Activated naive CD4-positive, alpha-beta T cell treated with Interleukin-2 at 50 U/mL for 16 hours (primary cell): ENCODE measurements at regions not wholly inside any gene's neighbourhood (a gene's known extent, or its start where the extent isn't known, plus 50 kb on each side); places are given as distances from the start of the nearest gene placed in this dataset.

Source experiments
- DNase-seq: peaks from one replicate; pipeline ENCODE4 v3.0.0-alpha.2; 2020

DNA sequence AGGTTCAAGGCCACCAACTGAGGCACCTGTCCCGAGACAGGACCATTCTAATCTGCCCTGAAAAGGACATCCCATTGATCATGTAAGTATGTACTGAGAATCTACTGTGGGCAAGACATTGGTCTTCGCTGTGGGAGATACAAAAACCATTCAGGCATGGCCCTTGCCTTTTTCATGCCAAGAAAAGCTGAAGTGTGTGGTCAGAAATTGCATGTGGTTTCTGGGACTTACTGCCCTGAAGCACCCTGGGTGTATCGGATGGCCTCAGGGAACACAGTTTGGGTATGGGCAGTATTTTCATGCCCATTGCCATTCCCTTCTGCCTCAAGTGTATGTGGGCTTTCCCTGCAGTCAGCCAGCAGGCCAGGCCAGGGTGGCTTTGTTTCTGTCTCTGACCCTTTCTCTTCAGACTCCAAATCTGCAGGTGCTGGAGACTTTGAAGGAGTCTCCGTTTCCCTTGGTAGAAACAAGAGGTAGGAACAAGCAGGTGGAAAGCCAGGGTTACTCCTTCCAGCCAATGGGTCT lies 285.7 kb downstream of the ZEB1 start:
- no peak for DNase-seq

- DNase-seq = no peak
Measured at GRCh38 chr10:31604096-31604495, 285.1 kb downstream of the ZEB1 start.

- DNase-seq = peak; percentile 80
Measured at GRCh38 chr10:31603235-31604087, 284.4 kb downstream of the ZEB1 start.

GRCh38 chr10:31602541-31603234 lies 283.7 kb downstream of the ZEB1 start:
- no peak for DNase-seq

- no peak for DNase-seq
Measured at GRCh38 chr10:31601136-31601535, 282.1 kb downstream of the ZEB1 start.

GRCh38 chr10:31599626-31600504 lies 280.8 kb downstream of the ZEB1 start:
- DNase-seq = no peak

GRCh38 chr10:31596765-31597164 lies 277.7 kb downstream of the ZEB1 start:
- DNase-seq = no peak

- no peak for DNase-seq
Measured at GRCh38 chr10:31595992-31596391, 277.0 kb downstream of the ZEB1 start.

GRCh38 chr10:31594347-31594873 lies 275.4 kb downstream of the ZEB1 start:
- no peak for DNase-seq

- no peak for DNase-seq
Measured at GRCh38 chr10:31593124-31593523, 274.1 kb downstream of the ZEB1 start.

DNA sequence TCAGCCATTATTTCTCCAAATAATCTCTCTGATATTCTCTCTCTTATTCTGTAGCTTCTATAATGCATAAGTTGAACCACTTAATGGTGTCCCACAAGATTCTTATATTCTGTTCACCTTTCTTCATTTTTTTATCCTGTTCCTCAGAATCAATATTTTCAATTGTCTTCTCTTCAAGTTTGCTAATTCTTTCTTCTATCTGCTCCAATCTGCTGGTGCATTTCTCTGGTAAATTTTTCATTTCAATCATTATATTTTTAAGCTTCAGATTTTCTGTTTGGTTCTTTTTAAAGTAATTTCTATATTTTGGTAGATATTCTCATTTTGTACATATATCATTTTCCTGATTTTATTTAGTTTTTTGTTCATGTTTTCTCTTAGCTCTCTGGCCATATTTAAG lies 272.6 kb downstream of the ZEB1 start:
- no peak for DNase-seq

- no peak for DNase-seq
Measured at GRCh38 chr10:31590023-31590800, 271.2 kb downstream of the ZEB1 start.

DNA sequence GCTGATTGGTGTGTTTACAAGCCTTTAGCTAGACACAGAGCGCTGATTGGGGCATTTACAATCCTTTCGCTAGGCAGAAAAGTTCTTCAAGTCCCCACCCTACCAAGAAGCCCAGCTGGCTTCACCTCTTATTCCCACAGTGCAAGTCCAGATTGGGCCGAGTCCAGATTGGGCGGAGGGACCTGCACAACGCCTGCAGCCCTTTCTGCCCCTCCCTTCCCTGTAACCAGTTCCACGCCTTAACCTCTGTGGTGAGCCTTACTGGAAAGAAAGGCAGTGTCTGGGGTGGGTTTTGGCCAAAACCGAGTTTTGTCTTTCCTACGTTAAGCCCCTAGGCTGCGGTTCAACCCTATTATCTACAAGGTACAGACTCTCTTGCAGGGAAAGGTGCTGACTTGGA lies 268.7 kb downstream of the ZEB1 start:
- no peak for DNase-seq

DNA sequence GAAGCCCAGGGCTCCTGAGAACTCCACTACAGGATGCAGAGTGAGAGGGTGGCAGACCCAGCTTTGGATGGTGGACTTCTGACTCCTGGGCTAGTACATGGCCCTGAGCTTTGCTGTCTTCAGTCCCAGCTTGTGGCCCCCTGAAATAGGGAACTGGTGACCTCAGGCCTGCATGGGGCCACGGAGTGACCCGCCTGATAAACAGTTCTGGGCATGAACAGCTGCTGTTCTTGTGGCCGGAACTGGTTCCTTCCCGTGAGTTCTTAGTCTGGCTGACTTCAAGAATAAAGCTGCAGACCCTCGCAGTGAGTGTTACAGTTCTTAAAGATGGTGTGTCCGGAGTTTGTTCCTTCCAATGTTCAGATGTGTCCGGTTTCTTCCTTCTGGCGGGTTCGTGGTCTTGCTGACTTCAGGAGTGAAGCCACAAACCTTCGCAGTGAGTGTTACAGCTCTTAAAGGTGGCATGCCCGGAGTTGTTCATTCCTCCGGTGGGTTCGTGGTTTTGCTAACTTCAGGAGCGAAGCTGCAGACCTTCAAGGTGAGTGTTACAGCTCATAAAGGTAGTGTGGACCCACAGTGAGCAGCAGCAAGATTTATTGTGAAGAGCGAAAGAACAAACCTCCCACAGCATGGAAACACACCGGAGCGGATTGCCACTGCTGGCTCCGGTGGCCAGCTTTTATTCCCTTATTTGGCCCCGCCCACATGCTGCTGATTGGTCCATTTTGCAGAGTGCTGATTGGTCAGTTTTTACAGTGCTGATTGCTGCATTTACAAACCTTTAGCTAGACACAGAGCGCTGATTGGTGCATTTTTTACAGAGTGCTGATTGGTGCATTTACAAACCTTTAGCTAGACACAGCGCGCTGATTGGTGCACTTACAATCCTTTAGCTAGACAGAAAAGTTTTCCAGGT lies 268.0 kb downstream of the ZEB1 start:
- no peak for DNase-seq

DNA sequence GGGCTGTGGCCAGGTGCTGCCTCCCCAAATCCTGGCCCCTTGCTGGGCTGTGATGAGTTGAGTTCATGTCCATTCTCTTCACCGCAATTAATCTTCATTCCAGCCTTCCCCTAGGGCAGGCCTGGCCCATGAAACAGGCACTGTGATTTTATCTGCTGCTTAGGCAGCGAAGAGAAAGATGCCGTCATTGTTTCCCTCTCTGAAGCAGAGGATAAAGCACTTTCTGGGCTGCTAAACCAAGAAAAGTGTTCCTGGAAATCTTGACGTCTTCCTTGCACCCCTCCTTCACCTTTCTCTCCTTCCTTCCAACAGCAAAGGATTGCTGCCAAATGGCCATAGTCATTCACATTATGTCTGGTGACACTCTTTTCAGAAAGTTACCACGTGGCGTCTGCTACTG lies 265.9 kb downstream of the ZEB1 start:
- DNase-seq = no peak

DNA sequence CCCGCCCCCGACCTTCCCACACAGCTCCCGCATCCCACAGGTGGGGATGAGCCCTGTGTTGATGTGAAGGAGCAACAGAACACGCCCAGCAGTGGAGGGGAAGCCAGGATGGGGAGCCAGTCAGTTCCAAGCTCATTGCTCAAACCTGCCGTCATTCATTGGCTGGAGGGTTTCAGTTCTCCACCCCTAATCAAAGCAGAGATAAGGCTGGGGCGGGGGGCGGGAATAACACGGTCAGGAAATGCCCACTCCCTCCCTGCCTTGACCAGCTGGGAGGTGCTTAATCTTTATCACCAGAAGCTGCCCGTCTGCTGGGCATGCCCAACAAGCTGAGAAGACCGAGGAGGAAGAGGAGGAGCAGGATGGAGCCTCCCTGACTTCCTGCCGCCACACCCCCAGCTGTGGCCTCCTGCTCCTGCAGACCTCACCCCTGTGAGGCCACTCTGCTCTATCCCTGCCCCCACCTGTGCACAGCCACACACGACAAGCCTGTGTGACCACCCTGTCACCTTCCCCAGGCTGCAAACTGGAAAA lies 265.1 kb downstream of the ZEB1 start:
- no peak for DNase-seq

GRCh38 chr10:31583293-31583692 lies 264.3 kb downstream of the ZEB1 start:
- DNase-seq = no peak

DNA sequence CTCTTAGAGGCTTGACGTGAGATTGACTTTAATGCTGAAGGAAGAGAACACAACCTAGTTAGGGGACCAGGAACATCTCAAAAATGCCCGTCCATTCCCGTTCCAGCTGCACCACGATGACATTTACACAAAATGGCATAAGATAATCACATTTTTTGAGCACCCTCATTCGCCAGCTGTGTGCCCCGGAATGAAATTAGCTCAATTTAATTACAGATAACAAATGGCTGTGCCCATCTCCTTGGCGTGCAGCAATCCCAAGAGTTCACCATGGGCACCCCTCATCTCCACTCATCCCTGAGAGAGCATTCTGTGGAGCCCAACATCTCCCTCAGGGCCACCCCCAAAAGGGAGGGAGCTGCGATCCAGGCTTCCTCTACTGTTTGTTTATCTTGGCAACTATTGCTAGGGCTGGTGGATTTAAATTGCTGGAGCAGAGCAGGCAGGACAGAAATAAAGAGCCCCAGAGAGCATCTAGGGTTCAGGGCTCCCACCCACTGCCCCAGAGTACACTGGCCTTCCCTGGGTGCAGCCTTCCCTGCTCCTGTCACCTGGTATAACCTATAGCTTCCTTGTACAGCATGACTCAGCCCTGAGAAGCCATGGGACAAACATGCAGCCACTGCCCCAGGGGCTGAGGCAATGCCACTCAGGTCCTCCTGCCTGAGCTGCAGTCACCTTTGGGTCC lies 263.5 kb downstream of the ZEB1 start:
- no peak for DNase-seq

GRCh38 chr10:31581741-31582323 lies 262.8 kb downstream of the ZEB1 start:
- no peak for DNase-seq

DNA sequence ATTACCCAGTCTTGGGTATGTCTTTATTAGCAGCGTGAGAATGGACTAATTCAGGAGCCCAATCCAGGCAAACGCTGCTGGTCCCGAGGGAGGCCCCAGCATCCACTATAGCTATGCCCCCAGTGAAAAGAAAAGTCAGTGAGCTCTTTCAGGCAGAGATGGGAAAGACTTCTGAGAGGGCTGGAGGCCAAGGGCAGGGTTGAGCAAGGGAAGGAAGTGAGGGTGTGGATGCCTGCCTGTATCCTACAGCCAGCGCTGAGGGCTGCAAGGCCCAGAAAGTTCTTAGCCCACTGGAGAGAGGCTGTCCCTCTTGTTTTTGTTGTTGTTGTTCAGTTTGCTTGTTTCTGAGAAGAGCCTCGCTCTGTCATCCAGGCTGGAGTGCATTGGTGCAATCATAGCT lies 261.6 kb downstream of the ZEB1 start:
- DNase-seq = no peak
